H1 (cell line): ENCODE measurements at regions not wholly inside any gene's neighbourhood (a gene's known extent, or its start where the extent isn't known, plus 50 kb on each side); places are given as distances from the start of the nearest gene placed in this dataset.

Experiments used
- CTCF ChIA-PET: fragments of 300-600 bp; sonication (Branson Sonifier 250); formaldehyde crosslinking; loops from one replicate; lab custom pipeline; 2021; ENCODE audit not compliant: partially characterized antibody; lab: Charles Lee
- POLR2A ChIA-PET: fragments of 300-600 bp; sonication (Branson Sonifier 250); formaldehyde crosslinking; loops from one replicate; lab custom pipeline; 2021; ENCODE audit warnings: inconsistent platforms; ENCODE audit not compliant: partially characterized antibody; lab: Charles Lee
- DNase-seq, 2 experiments: peaks; one replicate each; pipeline versions ENCODE4 v3.0.0 to v3.0.0-alpha.2; 2010 to 2022; ENCODE audit warnings: low spot score in 2 of 2, low read depth in 1 of 2, mixed read lengths in 1 of 2
- FAIRE-seq: peaks from 2 replicates; lab custom pipeline; 2011; peaks lifted over from hg19 to GRCh38; lab: Jason Lieb, UNC
- H2AFZ ChIP-seq: 2 replicates; pipeline ENCODE4 v1.8.1; 2012; ENCODE audit warnings: low read length, inconsistent platforms
- H2AK5ac ChIP-seq: 2 replicates; pipeline ENCODE4 v1.6.1; 2013; ENCODE audit warnings: low read depth, low read length
- H2BK120ac ChIP-seq: replicated peaks from 2 replicates; pipeline ENCODE3; 2013; ENCODE audit warnings: low read depth, low read length, inconsistent platforms
- H2BK12ac ChIP-seq: 2 replicates; pipeline ENCODE4 v1.6.1; 2013; ENCODE audit warnings: low read depth, low read length
- H2BK15ac ChIP-seq: 2 replicates; pipeline ENCODE4 v1.6.1; 2013; ENCODE audit warnings: low read length
- H2BK20ac ChIP-seq: 2 replicates; pipeline ENCODE4 v1.6.1; 2013; ENCODE audit warnings: low read length
- H2BK5ac ChIP-seq: 2 replicates; pipeline ENCODE4 v1.6.1; 2013; ENCODE audit warnings: low read depth, low read length
- H3K14ac ChIP-seq: 2 replicates; pipeline ENCODE4 v1.6.1; 2013; ENCODE audit warnings: inconsistent platforms; ENCODE audit not compliant: insufficient read length
- H3K18ac ChIP-seq: 2 replicates; pipeline ENCODE4 v1.6.1; 2013; ENCODE audit warnings: low read length; ENCODE audit errors: extremely low read depth
- H3K23ac ChIP-seq: 2 replicates; pipeline ENCODE4 v1.6.1; 2013; ENCODE audit warnings: inconsistent platforms; ENCODE audit not compliant: insufficient read length
- H3K23me2 ChIP-seq: 2 replicates; pipeline ENCODE4 v1.6.1; 2013; ENCODE audit warnings: low read depth, low read length
- H3K27ac ChIP-seq: 2 replicates; pipeline ENCODE4 v1.6.1; 2011; ENCODE audit warnings: low read depth, low read length, inconsistent platforms
- H3K27me3 ChIP-seq, 4 experiments: replicated peaks in 1 of 4; 1 replicate in 1 of 4; 2 replicates in 3 of 4; pipeline versions ENCODE4 v1.6.1 to v1.8.1; 2011 to 2013; ENCODE audit warnings: low read length in 3 of 4, mild to moderate bottlenecking in 3 of 4, inconsistent platforms in 2 of 4, mixed read lengths in 2 of 4, moderate library complexity in 1 of 4; ENCODE audit not compliant: control insufficient read depth in 3 of 4, insufficient read depth in 3 of 4; ENCODE audit errors: extremely low read depth in 1 of 4
- H3K36me3 ChIP-seq, 4 experiments: 2 replicates each; pipeline versions ENCODE4 v1.6.1 to v1.8.1; 2011 to 2013; ENCODE audit warnings: mild to moderate bottlenecking in 4 of 4, low read length in 3 of 4, moderate library complexity in 2 of 4, control low read depth in 1 of 4, inconsistent platforms in 1 of 4; ENCODE audit not compliant: insufficient read depth in 4 of 4, control insufficient read depth in 2 of 4
- H3K4ac ChIP-seq: replicated peaks from 2 replicates; pipeline ENCODE3; 2013; ENCODE audit warnings: low read length, low read depth, mixed read lengths, inconsistent platforms; ENCODE audit not compliant: insufficient read length
- H3K4me1 ChIP-seq, 4 experiments: replicated peaks in 1 of 4; 1 replicate in 1 of 4; 2 replicates in 3 of 4; pipeline versions ENCODE4 v1.6.1 to v1.8.1; 2011 to 2013; ENCODE audit warnings: low read length in 3 of 4, inconsistent platforms in 2 of 4, mixed read lengths in 1 of 4; ENCODE audit not compliant: insufficient read depth in 4 of 4, control insufficient read depth in 3 of 4
- H3K4me2 ChIP-seq, 2 experiments: 2 replicates each; pipeline versions ENCODE4 v1.6.1 to v1.8.1; 2011 to 2013; ENCODE audit warnings: low read depth in 2 of 2, low read length in 2 of 2, control low read depth in 1 of 2, inconsistent platforms in 1 of 2, mild to moderate bottlenecking in 1 of 2; ENCODE audit not compliant: insufficient read depth in 1 of 2
- H3K4me3 ChIP-seq, 4 experiments: fragments of 200-600, 300-600 bp in 1 of 4; sonication (generic), shearing (Covaris generic), sonication (Bioruptor Twin) in 1 of 4; 2 replicates each; pipeline versions ENCODE4 v1.5.1 to v1.8.1; 2011 to 2016; ENCODE audit warnings: low read length in 4 of 4, low read depth in 3 of 4, control low read depth in 2 of 4, inconsistent platforms in 2 of 4, mild to moderate bottlenecking in 2 of 4, mixed read lengths in 1 of 4, moderate library complexity in 1 of 4; ENCODE audit not compliant: insufficient read depth in 2 of 4; ENCODE audit errors: extremely low read depth in 1 of 4
- H3K56ac ChIP-seq: replicated peaks from 2 replicates; pipeline ENCODE3; 2013; ENCODE audit warnings: low read depth, mild to moderate bottlenecking, mixed read lengths, low read length, inconsistent platforms; ENCODE audit not compliant: insufficient read length
- H3K79me1 ChIP-seq: 2 replicates; pipeline ENCODE4 v1.6.1; 2013; ENCODE audit warnings: low read depth, low read length, control low read depth
- H3K79me2 ChIP-seq, 2 experiments: 2 replicates each; pipeline versions ENCODE4 v1.6.1 to v1.8.1; 2012 to 2013; ENCODE audit warnings: low read length in 2 of 2, mild to moderate bottlenecking in 2 of 2, inconsistent platforms in 1 of 2; ENCODE audit not compliant: insufficient read depth in 2 of 2, control insufficient read depth in 1 of 2
- H3K9ac ChIP-seq, 4 experiments: replicated peaks in 1 of 4; 1 replicate in 1 of 4; 2 replicates in 3 of 4; pipeline versions ENCODE4 v1.6.1 to v1.8.1; 2011 to 2013; ENCODE audit warnings: low read depth in 3 of 4, low read length in 3 of 4, control low read depth in 2 of 4, mild to moderate bottlenecking in 2 of 4, moderate library complexity in 2 of 4, inconsistent platforms in 1 of 4; ENCODE audit errors: extremely low read depth in 1 of 4
- H3K9me3 ChIP-seq, 2 experiments: 2 replicates each; pipeline versions ENCODE4 v1.6.1 to v1.8.1; 2012 to 2013; ENCODE audit warnings: mild to moderate bottlenecking in 2 of 2, moderate library complexity in 2 of 2, control low read depth in 1 of 2, inconsistent platforms in 1 of 2, low read depth in 1 of 2, low read length in 1 of 2, mixed read lengths in 1 of 2; ENCODE audit not compliant: insufficient read depth in 2 of 2
- H4K20me1 ChIP-seq, 2 experiments: replicated peaks in 1 of 2; 2 replicates each; pipeline versions ENCODE3 to v1.8.1; 2011 to 2013; ENCODE audit warnings: inconsistent platforms in 2 of 2, low read length in 2 of 2, mild to moderate bottlenecking in 1 of 2; ENCODE audit not compliant: insufficient read depth in 2 of 2, control insufficient read depth in 1 of 2
- H4K5ac ChIP-seq: 2 replicates; pipeline ENCODE4 v1.6.1; 2013; ENCODE audit warnings: low read length, low read depth, mixed read lengths, inconsistent platforms; ENCODE audit not compliant: insufficient read length
- H4K8ac ChIP-seq: 2 replicates; pipeline ENCODE4 v1.8.0; 2013; ENCODE audit warnings: mild to moderate bottlenecking, moderate library complexity, low read length, inconsistent platforms; ENCODE audit not compliant: insufficient read depth; ENCODE audit errors: extremely low read depth
- H4K91ac ChIP-seq: replicated peaks from 2 replicates; pipeline ENCODE3; 2013; ENCODE audit warnings: low read length, mixed read lengths, inconsistent platforms; ENCODE audit not compliant: insufficient read length
- CBX8 ChIP-seq: fragments of 300-800, 300-1000 bp; sonication (generic); IDR thresholded peaks from 2 replicates; pipeline ENCODE4 v1.7.1; 2016; ENCODE audit warnings: low read depth, low read length, borderline replicate concordance
- CTCF ChIP-seq, 3 experiments: IDR thresholded peaks; 1 replicate in 2 of 3; 2 replicates in 1 of 3; pipeline versions ENCODE4 v1.5.1 to v1.6.1; 2011; ENCODE audit warnings: low read length in 3 of 3, mild to moderate bottlenecking in 3 of 3, inconsistent platforms in 2 of 3, low read depth in 1 of 3, moderate library complexity in 1 of 3; ENCODE audit not compliant: insufficient read depth in 1 of 3; ENCODE audit errors: control extremely low read depth in 1 of 3
- EP300 ChIP-seq, 2 experiments: IDR thresholded peaks; 1 replicate in 1 of 2; 2 replicates in 1 of 2; pipeline ENCODE4 v1.6.1; 2011 to 2012; ENCODE audit warnings: low read depth in 2 of 2, low read length in 2 of 2, mild to moderate bottlenecking in 2 of 2, borderline replicate concordance in 1 of 2, inconsistent platforms in 1 of 2, moderate library complexity in 1 of 2
- GABPA ChIP-seq: IDR thresholded peaks from 2 replicates; pipeline ENCODE4 v1.6.1; 2011; ENCODE audit warnings: mild to moderate bottlenecking, low read length, moderate library complexity, borderline replicate concordance; ENCODE audit not compliant: insufficient read depth
- HDAC2 ChIP-seq, 2 experiments: fragments of 300-600 bp in 1 of 2; sonication (generic) in 1 of 2; IDR thresholded peaks; 2 replicates each; pipeline ENCODE4 v1.6.1; 2011 to 2012; ENCODE audit warnings: low read depth in 2 of 2, low read length in 2 of 2, mild to moderate bottlenecking in 2 of 2, moderate library complexity in 2 of 2, borderline replicate concordance in 1 of 2, inconsistent platforms in 1 of 2
- JUND ChIP-seq: IDR thresholded peaks from 2 replicates; pipeline ENCODE4 v1.6.1; 2011; ENCODE audit warnings: mild to moderate bottlenecking, improper control_type of control experiment, low read length
- POLR2A ChIP-seq, 2 experiments: IDR thresholded peaks; 1 replicate in 1 of 2; 2 replicates in 1 of 2; pipeline ENCODE4 v1.6.1; 2011; ENCODE audit warnings: low read depth in 2 of 2, low read length in 2 of 2, mild to moderate bottlenecking in 2 of 2; ENCODE audit errors: control extremely low read depth in 1 of 2
- RFX5 ChIP-seq: IDR thresholded peaks from 2 replicates; pipeline ENCODE4 v1.6.1; 2011; ENCODE audit warnings: low read depth, low read length, improper control_type of control experiment, borderline replicate concordance
- SIRT6 ChIP-seq: IDR thresholded peaks from one replicate; pipeline ENCODE4 v1.7.1; 2012; ENCODE audit warnings: low read length, inconsistent platforms
- SP2 ChIP-seq: IDR thresholded peaks from 2 replicates; pipeline ENCODE4 v1.6.1; 2012; ENCODE audit warnings: mild to moderate bottlenecking, low read length, inconsistent platforms
- TCF12 ChIP-seq: IDR thresholded peaks from 2 replicates; pipeline ENCODE4 v1.6.1; 2011; ENCODE audit warnings: low read depth, mild to moderate bottlenecking, low read length
- TEAD4 ChIP-seq: IDR thresholded peaks from 2 replicates; pipeline ENCODE4 v1.6.1; 2012; ENCODE audit warnings: low read depth, low read length, inconsistent platforms, mixed read lengths
- TF ChIP-seq, protein P1 (sequence below): IDR thresholded peaks from 2 replicates; pipeline ENCODE4 v1.6.1; 2012; ENCODE audit warnings: inconsistent platforms

- Histone ChIP-seq H3K23ac (no peak overlapping the region), H3K4ac (no peak overlapping the region), H3K9ac (no peak overlapping the region), H3K4me1 (no peaks in the 10 kb centered on the region), H3K27ac (no peak overlapping the region), H2BK20ac (no peak overlapping the region), H3K79me1 (no peaks in the 10 kb centered on the region), H2AK5ac (no peak overlapping the region), H3K79me2 (no peaks in the 10 kb centered on the region), H3K4me2 (no peak overlapping the region), H3K23me2 (no peaks in the 10 kb centered on the region), H2AFZ (no peak overlapping the region), H3K18ac (no peak overlapping the region), H3K9me3 (peaks cover 51 to 60% of the 10 kb centered on the region in 2 experiments), H3K27me3 (no peaks in the 10 kb centered on the region), H3K56ac (no peak overlapping the region), H2BK5ac (no peak overlapping the region), H4K8ac (no peak overlapping the region), H4K5ac (no peak overlapping the region), H2BK12ac (no peak overlapping the region), H3K14ac (no peak overlapping the region), H3K36me3 (no peaks in the 10 kb centered on the region), H4K20me1 (no peaks in the 10 kb centered on the region), H3K4me3 (no peak overlapping the region), H2BK120ac (no peak overlapping the region), H2BK15ac (no peak overlapping the region), H4K91ac (no peak overlapping the region)
- no peak for DNase-seq
- ChIA-PET CTCF (no interaction called here), POLR2A (no interaction called here)
- FAIRE-seq = no peak
- no peak for TF ChIP-seq GABPA
- no peak for TF ChIP-seq SP2
- TF ChIP-seq HDAC2 (IDR thresholded peaks at IDR 0.05; ENCODE audit: borderline replicate concordance in 1 of 2, low read depth in 2 of 2, low read length in 2 of 2) = no peak
- TF ChIP-seq RFX5 = no peak
- no peak for TF ChIP-seq EP300 (IDR thresholded peaks at IDR 0.05; ENCODE audit: borderline replicate concordance in 1 of 2, low read depth in 2 of 2, low read length in 2 of 2)
- TF ChIP-seq TCF12 = no peak
- TF ChIP-seq CBX8 = no peak
- TF ChIP-seq TEAD4 = no peak
- no peak for TF ChIP-seq SIRT6
- TF ChIP-seq, protein P1, sequence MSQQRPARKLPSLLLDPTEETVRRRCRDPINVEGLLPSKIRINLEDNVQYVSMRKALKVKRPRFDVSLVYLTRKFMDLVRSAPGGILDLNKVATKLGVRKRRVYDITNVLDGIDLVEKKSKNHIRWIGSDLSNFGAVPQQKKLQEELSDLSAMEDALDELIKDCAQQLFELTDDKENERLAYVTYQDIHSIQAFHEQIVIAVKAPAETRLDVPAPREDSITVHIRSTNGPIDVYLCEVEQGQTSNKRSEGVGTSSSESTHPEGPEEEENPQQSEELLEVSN = no peak
- no peak for TF ChIP-seq JUND
- no peak for TF ChIP-seq POLR2A (IDR thresholded peaks at IDR 0.05; ENCODE audit: control extremely low read depth in 1 of 2, low read depth in 2 of 2, low read length in 2 of 2)
- TF ChIP-seq CTCF (IDR thresholded peaks at IDR 0.05; ENCODE audit: control extremely low read depth in 1 of 3, insufficient read depth in 1 of 3, low read depth in 1 of 3, low read length in 3 of 3) = no peak
Measured at GRCh38 chr1:4476394-4476793, 178.0 kb upstream of the AJAP1 start.
